OCI-LY7 (cell line): ENCODE measurements at regions not wholly inside any gene's neighbourhood (a gene's known extent, or its start where the extent isn't known, plus 50 kb on each side); places are given as distances from the start of the nearest gene placed in this dataset.

Experiments
- CTCF ChIP-seq: fragments of 200-600 bp; sonication (generic); conservative IDR thresholded peaks from 2 replicates; pipeline ENCODE4 v1.5.1; 2014; ENCODE audit warnings: mild to moderate bottlenecking, antibody characterized with exemption, low read length, moderate library complexity, mixed read lengths
- EZH2phosphoT487 ChIP-seq: fragments of 200-600 bp; sonication (generic); IDR thresholded peaks from 2 replicates; pipeline ENCODE4 v1.6.1; 2018; ENCODE audit warnings: low read depth, borderline replicate concordance, mild to moderate bottlenecking, mixed run types, antibody characterized with exemption, low read length, moderate library complexity, mixed read lengths

DNA sequence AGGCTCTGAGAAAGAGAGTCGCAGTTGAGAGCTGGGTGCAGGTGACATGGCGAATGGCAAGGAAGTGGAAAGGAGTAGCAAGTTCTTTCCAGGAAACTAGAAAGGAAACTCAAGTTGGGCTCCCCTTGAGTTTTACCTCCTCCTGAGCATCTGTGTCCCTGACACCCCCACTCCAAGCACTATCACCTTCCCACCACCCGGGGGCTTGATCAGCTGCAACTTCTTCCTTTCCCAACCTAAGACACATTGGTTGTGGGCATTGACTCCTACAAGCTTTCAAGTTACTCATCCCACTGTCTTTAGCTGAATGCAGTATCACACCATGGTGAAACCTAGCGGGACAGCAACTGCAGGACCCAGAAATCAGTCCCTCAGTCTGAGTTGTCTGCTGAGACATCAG is 256.6 kb upstream of the NR2F2 start:
- no peak for TF ChIP-seq CTCF
- TF ChIP-seq EZH2phosphoT487: no peak
